ENCODE measurements at regions not wholly inside any gene's neighbourhood (a gene's known extent, or its start where the extent isn't known, plus 50 kb on each side); places are given as distances from the start of the nearest gene placed in this dataset.

DNA sequence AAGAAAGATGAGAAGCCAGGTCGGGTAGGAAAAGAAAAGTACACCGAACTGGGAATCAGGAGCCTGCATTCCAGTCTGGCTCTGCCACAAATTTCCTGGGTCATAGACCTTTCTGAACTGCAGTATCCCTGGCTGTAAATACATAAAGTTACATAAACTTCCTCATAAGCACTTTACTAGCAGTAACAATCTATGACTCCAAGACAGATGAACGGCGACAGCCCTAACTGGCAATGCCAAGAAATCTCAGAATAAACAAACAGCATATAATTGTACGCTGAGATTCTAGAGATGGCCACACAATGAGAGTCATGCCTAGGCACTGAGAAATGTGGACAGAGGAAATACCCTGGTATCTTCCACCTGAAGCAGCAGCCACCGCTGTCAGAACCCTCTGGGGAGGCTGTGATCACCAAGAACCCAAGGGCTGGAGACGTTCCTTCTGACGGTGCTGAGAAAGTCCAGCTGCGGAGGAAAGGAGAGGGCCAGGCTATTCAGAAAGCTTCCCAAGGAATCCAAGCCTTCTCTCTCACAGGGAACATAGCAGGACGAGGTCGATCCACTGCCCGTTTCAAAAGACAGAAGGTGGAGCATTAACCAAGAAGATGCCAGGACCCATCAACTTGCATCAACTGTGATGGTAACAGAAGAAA lies 89.3 kb upstream of the SLC66A3 start:
- TF ChIP-seq, protein P1, sequence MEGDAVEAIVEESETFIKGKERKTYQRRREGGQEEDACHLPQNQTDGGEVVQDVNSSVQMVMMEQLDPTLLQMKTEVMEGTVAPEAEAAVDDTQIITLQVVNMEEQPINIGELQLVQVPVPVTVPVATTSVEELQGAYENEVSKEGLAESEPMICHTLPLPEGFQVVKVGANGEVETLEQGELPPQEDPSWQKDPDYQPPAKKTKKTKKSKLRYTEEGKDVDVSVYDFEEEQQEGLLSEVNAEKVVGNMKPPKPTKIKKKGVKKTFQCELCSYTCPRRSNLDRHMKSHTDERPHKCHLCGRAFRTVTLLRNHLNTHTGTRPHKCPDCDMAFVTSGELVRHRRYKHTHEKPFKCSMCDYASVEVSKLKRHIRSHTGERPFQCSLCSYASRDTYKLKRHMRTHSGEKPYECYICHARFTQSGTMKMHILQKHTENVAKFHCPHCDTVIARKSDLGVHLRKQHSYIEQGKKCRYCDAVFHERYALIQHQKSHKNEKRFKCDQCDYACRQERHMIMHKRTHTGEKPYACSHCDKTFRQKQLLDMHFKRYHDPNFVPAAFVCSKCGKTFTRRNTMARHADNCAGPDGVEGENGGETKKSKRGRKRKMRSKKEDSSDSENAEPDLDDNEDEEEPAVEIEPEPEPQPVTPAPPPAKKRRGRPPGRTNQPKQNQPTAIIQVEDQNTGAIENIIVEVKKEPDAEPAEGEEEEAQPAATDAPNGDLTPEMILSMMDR (IDR thresholded peaks at IDR 0.05) = no peak
- TF ChIP-seq POLR2A (IDR thresholded peaks at IDR 0.05) = no peak

All from heart left ventricle (tissue), 13 donors.